ENCODE measurements at regions not wholly inside any gene's neighbourhood (a gene's known extent, or its start where the extent isn't known, plus 50 kb on each side); places are given as distances from the start of the nearest gene placed in this dataset.
"Not testable (repeated sequence)": the region's sequence is repeated elsewhere in the genome, so short reads cannot be mapped to it uniquely, and the experiment has no call there.

GRCh38 chr18:39313992-39314391, 1748.4 kb upstream of the CELF4 start:
- no peaks in the 10 kb centered on the region for H3K27me3 ChIP-seq (ENCODE audit: control insufficient read depth in 2 of 2, insufficient read depth in 2 of 2, low read length in 2 of 2)
- H3K4me1 ChIP-seq (ENCODE audit: control insufficient read depth in 2 of 2, insufficient read depth in 2 of 2, low read length in 2 of 2): no peaks in the 10 kb centered on the region
- no peak overlapping the region for H3K4me3 ChIP-seq (ENCODE audit: low read length in 2 of 2)
- H3K9ac ChIP-seq (ENCODE audit: low read depth in 1 of 2, low read length in 2 of 2): no peak overlapping the region
- H3K27ac ChIP-seq (ENCODE audit: low read depth in 2 of 2, low read length in 2 of 2): no peak overlapping the region
- H3K9me3 ChIP-seq (ENCODE audit: control insufficient read depth in 2 of 2, low read length in 2 of 2): no peaks in the 10 kb centered on the region
- H3K36me3 ChIP-seq (ENCODE audit: control insufficient read depth in 2 of 2, insufficient read depth in 2 of 2, low read length in 2 of 2): no peaks in the 10 kb centered on the region

- Histone ChIP-seq H3K27me3 (ENCODE audit: control insufficient read depth in 2 of 2, insufficient read depth in 2 of 2, low read length in 2 of 2) (no peaks in the 10 kb centered on the region), H3K9me3 (ENCODE audit: control insufficient read depth in 2 of 2, low read length in 2 of 2) (peaks cover 0 to 2% of the 10 kb centered on the region in 2 donors), H3K36me3 (ENCODE audit: control insufficient read depth in 2 of 2, insufficient read depth in 2 of 2, low read length in 2 of 2) (no peaks in the 10 kb centered on the region), H3K27ac (ENCODE audit: low read depth in 2 of 2, low read length in 2 of 2) (no peak overlapping the region), H3K9ac (ENCODE audit: low read depth in 1 of 2, low read length in 2 of 2) (no peak overlapping the region), H3K4me1 (ENCODE audit: control insufficient read depth in 2 of 2, insufficient read depth in 2 of 2, low read length in 2 of 2) (no peaks in the 10 kb centered on the region), H3K4me3 (ENCODE audit: low read length in 2 of 2) (no peak overlapping the region)
Observed at GRCh38 chr18:39311111-39311712, 1745.6 kb upstream of the CELF4 start.

- not testable (repeated sequence) for H3K9me3 ChIP-seq (ENCODE audit: control insufficient read depth in 2 of 2, low read length in 2 of 2); H3K4me1 ChIP-seq (ENCODE audit: control insufficient read depth in 2 of 2, insufficient read depth in 2 of 2, low read length in 2 of 2); H3K36me3 ChIP-seq (ENCODE audit: control insufficient read depth in 2 of 2, insufficient read depth in 2 of 2, low read length in 2 of 2); H3K27me3 ChIP-seq (ENCODE audit: control insufficient read depth in 2 of 2, insufficient read depth in 2 of 2, low read length in 2 of 2); H3K4me3 ChIP-seq (ENCODE audit: low read length in 2 of 2); H3K27ac ChIP-seq (ENCODE audit: low read depth in 2 of 2, low read length in 2 of 2); H3K9ac ChIP-seq (ENCODE audit: low read depth in 1 of 2, low read length in 2 of 2)
Observed at GRCh38 chr18:39308931-39309521, 1743.4 kb upstream of the CELF4 start.

- Histone ChIP-seq H3K36me3 (ENCODE audit: control insufficient read depth in 2 of 2, insufficient read depth in 2 of 2, low read length in 2 of 2) (no peaks in the 10 kb centered on the region), H3K9ac (ENCODE audit: low read depth in 1 of 2, low read length in 2 of 2) (no peak overlapping the region), H3K27me3 (ENCODE audit: control insufficient read depth in 2 of 2, insufficient read depth in 2 of 2, low read length in 2 of 2) (no peaks in the 10 kb centered on the region), H3K9me3 (ENCODE audit: control insufficient read depth in 2 of 2, low read length in 2 of 2) (peaks cover 0 to 2% of the 10 kb centered on the region in 2 donors), H3K4me3 (ENCODE audit: low read length in 2 of 2) (no peak overlapping the region), H3K4me1 (ENCODE audit: control insufficient read depth in 2 of 2, insufficient read depth in 2 of 2, low read length in 2 of 2) (no peaks in the 10 kb centered on the region), H3K27ac (ENCODE audit: low read depth in 2 of 2, low read length in 2 of 2) (no peak overlapping the region)
Observed at GRCh38 chr18:39305766-39306165, 1740.2 kb upstream of the CELF4 start.

GRCh38 chr18:39302481-39302880, 1736.9 kb upstream of the CELF4 start:
- Histone ChIP-seq H3K9ac (ENCODE audit: low read depth in 1 of 2, low read length in 2 of 2) (no peak overlapping the region), H3K4me3 (ENCODE audit: low read length in 2 of 2) (no peak overlapping the region), H3K4me1 (ENCODE audit: control insufficient read depth in 2 of 2, insufficient read depth in 2 of 2, low read length in 2 of 2) (no peaks in the 10 kb centered on the region), H3K27me3 (ENCODE audit: control insufficient read depth in 2 of 2, insufficient read depth in 2 of 2, low read length in 2 of 2) (no peaks in the 10 kb centered on the region), H3K9me3 (ENCODE audit: control insufficient read depth in 2 of 2, low read length in 2 of 2) (no peaks in the 10 kb centered on the region), H3K27ac (ENCODE audit: low read depth in 2 of 2, low read length in 2 of 2) (no peak overlapping the region), H3K36me3 (ENCODE audit: control insufficient read depth in 2 of 2, insufficient read depth in 2 of 2, low read length in 2 of 2) (no peaks in the 10 kb centered on the region)

- Histone ChIP-seq H3K9ac (ENCODE audit: low read depth in 1 of 2, low read length in 2 of 2) (no peak overlapping the region), H3K4me1 (ENCODE audit: control insufficient read depth in 2 of 2, insufficient read depth in 2 of 2, low read length in 2 of 2) (no peaks in the 10 kb centered on the region), H3K9me3 (ENCODE audit: control insufficient read depth in 2 of 2, low read length in 2 of 2) (no peaks in the 10 kb centered on the region), H3K27ac (ENCODE audit: low read depth in 2 of 2, low read length in 2 of 2) (no peak overlapping the region), H3K27me3 (ENCODE audit: control insufficient read depth in 2 of 2, insufficient read depth in 2 of 2, low read length in 2 of 2) (no peaks in the 10 kb centered on the region), H3K36me3 (ENCODE audit: control insufficient read depth in 2 of 2, insufficient read depth in 2 of 2, low read length in 2 of 2) (no peaks in the 10 kb centered on the region), H3K4me3 (ENCODE audit: low read length in 2 of 2) (no peak overlapping the region)
Observed at GRCh38 chr18:39299152-39299551, 1733.6 kb upstream of the CELF4 start.

- H3K4me3 ChIP-seq (ENCODE audit: low read length in 2 of 2): no peak overlapping the region
- H3K27me3 ChIP-seq (ENCODE audit: control insufficient read depth in 2 of 2, insufficient read depth in 2 of 2, low read length in 2 of 2): no peaks in the 10 kb centered on the region
- no peak overlapping the region for H3K9ac ChIP-seq (ENCODE audit: low read depth in 1 of 2, low read length in 2 of 2)
- H3K4me1 ChIP-seq (ENCODE audit: control insufficient read depth in 2 of 2, insufficient read depth in 2 of 2, low read length in 2 of 2): no peaks in the 10 kb centered on the region
- no peaks in the 10 kb centered on the region for H3K9me3 ChIP-seq (ENCODE audit: control insufficient read depth in 2 of 2, low read length in 2 of 2)
- no peaks in the 10 kb centered on the region for H3K36me3 ChIP-seq (ENCODE audit: control insufficient read depth in 2 of 2, insufficient read depth in 2 of 2, low read length in 2 of 2)
- no peak overlapping the region for H3K27ac ChIP-seq (ENCODE audit: low read depth in 2 of 2, low read length in 2 of 2)
Observed at GRCh38 chr18:39297225-39297624, 1731.6 kb upstream of the CELF4 start.

GRCh38 chr18:39296293-39296888, 1730.8 kb upstream of the CELF4 start:
- Histone ChIP-seq H3K27me3 (ENCODE audit: control insufficient read depth in 2 of 2, insufficient read depth in 2 of 2, low read length in 2 of 2) (no peaks in the 10 kb centered on the region), H3K4me3 (ENCODE audit: low read length in 2 of 2) (no peak overlapping the region), H3K27ac (ENCODE audit: low read depth in 2 of 2, low read length in 2 of 2) (no peak overlapping the region), H3K4me1 (ENCODE audit: control insufficient read depth in 2 of 2, insufficient read depth in 2 of 2, low read length in 2 of 2) (no peaks in the 10 kb centered on the region), H3K36me3 (ENCODE audit: control insufficient read depth in 2 of 2, insufficient read depth in 2 of 2, low read length in 2 of 2) (no peaks in the 10 kb centered on the region), H3K9me3 (ENCODE audit: control insufficient read depth in 2 of 2, low read length in 2 of 2) (no peaks in the 10 kb centered on the region), H3K9ac (ENCODE audit: low read depth in 1 of 2, low read length in 2 of 2) (no peak overlapping the region)

- no peaks in the 10 kb centered on the region for H3K9me3 ChIP-seq (ENCODE audit: control insufficient read depth in 2 of 2, low read length in 2 of 2)
- H3K9ac ChIP-seq (ENCODE audit: low read depth in 1 of 2, low read length in 2 of 2): no peak overlapping the region
- no peaks in the 10 kb centered on the region for H3K36me3 ChIP-seq (ENCODE audit: control insufficient read depth in 2 of 2, insufficient read depth in 2 of 2, low read length in 2 of 2)
- no peak overlapping the region for H3K27ac ChIP-seq (ENCODE audit: low read depth in 2 of 2, low read length in 2 of 2)
- no peak overlapping the region for H3K4me3 ChIP-seq (ENCODE audit: low read length in 2 of 2)
- no peaks in the 10 kb centered on the region for H3K27me3 ChIP-seq (ENCODE audit: control insufficient read depth in 2 of 2, insufficient read depth in 2 of 2, low read length in 2 of 2)
- H3K4me1 ChIP-seq (ENCODE audit: control insufficient read depth in 2 of 2, insufficient read depth in 2 of 2, low read length in 2 of 2): no peaks in the 10 kb centered on the region
Observed at GRCh38 chr18:39276764-39277163, 1711.2 kb upstream of the CELF4 start.

GRCh38 chr18:39274535-39274934, 1708.9 kb upstream of the CELF4 start:
- H3K9ac ChIP-seq (ENCODE audit: low read depth in 1 of 2, low read length in 2 of 2): no peak overlapping the region
- H3K27me3 ChIP-seq (ENCODE audit: control insufficient read depth in 2 of 2, insufficient read depth in 2 of 2, low read length in 2 of 2): no peaks in the 10 kb centered on the region
- H3K4me3 ChIP-seq (ENCODE audit: low read length in 2 of 2): no peak overlapping the region
- H3K36me3 ChIP-seq (ENCODE audit: control insufficient read depth in 2 of 2, insufficient read depth in 2 of 2, low read length in 2 of 2): no peaks in the 10 kb centered on the region
- H3K4me1 ChIP-seq (ENCODE audit: control insufficient read depth in 2 of 2, insufficient read depth in 2 of 2, low read length in 2 of 2): no peaks in the 10 kb centered on the region
- no peak overlapping the region for H3K27ac ChIP-seq (ENCODE audit: low read depth in 2 of 2, low read length in 2 of 2)
- H3K9me3 ChIP-seq (ENCODE audit: control insufficient read depth in 2 of 2, low read length in 2 of 2): no peaks in the 10 kb centered on the region
